Glutamatergic neuron (in vitro differentiated cells): ENCODE measurements at regions not wholly inside any gene's neighbourhood (a gene's known extent, or its start where the extent isn't known, plus 50 kb on each side); places are given as distances from the start of the nearest gene placed in this dataset.

ENCODE experiments used
- DNase-seq: peaks from one replicate; pipeline ENCODE4 v3.0.0; 2022
- H3K27ac Mint-ChIP-seq: one replicate; pipeline ENCODE4 v1.8.0; 2020; ENCODE audit warnings: mild to moderate bottlenecking, mixed read lengths, inconsistent platforms; ENCODE audit not compliant: unreplicated experiment
- H3K27me3 Mint-ChIP-seq: one replicate; pipeline ENCODE4 v1.8.0; 2020; ENCODE audit warnings: mild to moderate bottlenecking, moderate library complexity, mixed read lengths, inconsistent platforms; ENCODE audit not compliant: unreplicated experiment
- H3K36me3 Mint-ChIP-seq: one replicate; pipeline ENCODE4 v1.8.0; 2020; ENCODE audit warnings: mild to moderate bottlenecking, mixed read lengths, inconsistent platforms; ENCODE audit not compliant: unreplicated experiment
- H3K4me1 Mint-ChIP-seq: one replicate; pipeline ENCODE4 v1.8.0; 2020; ENCODE audit warnings: mild to moderate bottlenecking, low read depth, mixed read lengths, inconsistent platforms; ENCODE audit not compliant: unreplicated experiment
- H3K4me3 Mint-ChIP-seq: one replicate; pipeline ENCODE4 v1.8.0; 2020; ENCODE audit warnings: mild to moderate bottlenecking, mixed read lengths, inconsistent platforms; ENCODE audit not compliant: unreplicated experiment
- H3K9me3 Mint-ChIP-seq: one replicate; pipeline ENCODE4 v1.8.0; 2020; ENCODE audit warnings: mild to moderate bottlenecking, moderate library complexity, mixed read lengths, inconsistent platforms; ENCODE audit not compliant: unreplicated experiment
- CTCF ChIP-seq: fragments of 200-600 bp; sonication (generic); IDR thresholded peaks from one replicate; pipeline ENCODE4 v1.5.0; 2021; ENCODE audit not compliant: partially characterized antibody, unreplicated experiment

DNA sequence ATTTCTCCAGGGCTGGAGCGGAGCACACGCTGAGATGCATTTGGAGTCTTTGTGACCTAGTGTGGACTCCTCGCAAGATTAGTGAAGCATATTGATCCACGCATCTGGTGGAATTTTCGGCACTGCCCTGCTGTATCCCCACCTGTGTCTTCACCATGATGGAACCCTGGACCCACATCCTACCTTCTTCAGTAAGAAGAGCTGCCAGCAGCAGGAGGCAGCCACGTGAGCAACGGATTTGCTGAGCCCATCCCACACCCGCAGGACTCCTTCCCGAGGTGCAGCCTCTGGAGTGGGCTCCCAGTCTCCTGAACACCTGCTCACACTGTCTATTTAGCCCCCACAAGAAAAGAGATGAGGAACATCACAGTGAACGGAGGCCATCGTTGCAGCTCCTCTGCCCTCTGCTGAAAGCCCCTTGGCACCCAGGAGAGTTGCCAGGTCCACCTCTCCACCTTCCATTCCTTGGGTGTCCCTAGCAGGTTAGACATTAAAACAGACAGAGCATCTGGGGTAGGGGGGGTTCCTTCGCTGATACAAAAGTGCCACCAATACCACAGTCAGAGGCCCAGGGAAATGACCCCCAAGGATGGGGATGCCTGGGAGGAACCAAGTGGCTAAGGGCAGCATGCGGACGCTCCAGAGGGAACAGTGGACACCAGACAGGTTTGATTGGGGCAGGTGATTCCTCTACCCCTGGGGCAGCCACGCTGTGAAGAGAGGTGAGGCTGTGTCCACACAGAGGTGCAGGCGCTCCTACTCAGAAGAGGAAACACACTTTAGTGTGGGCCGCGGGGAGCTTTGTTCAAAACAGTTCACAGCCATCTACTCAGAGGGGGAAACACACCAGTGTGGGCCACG lies 302.8 kb upstream of the SALL3 start:
- H3K4me3 Mint-ChIP-seq, result no peak overlapping the region
- no peaks in the 10 kb centered on the region for H3K4me1 Mint-ChIP-seq
- peaks cover 9% of the 10 kb centered on the region for H3K9me3 Mint-ChIP-seq
- peaks cover 9% of the 10 kb centered on the region for H3K36me3 Mint-ChIP-seq
- DNase-seq, result no peak
- no peak for TF ChIP-seq CTCF
- H3K27ac Mint-ChIP-seq, result no peak overlapping the region
- peaks cover 4% of the 10 kb centered on the region for H3K27me3 Mint-ChIP-seq

- no peak for DNase-seq
- H3K27ac Mint-ChIP-seq, result no peak overlapping the region
- no peak overlapping the region for H3K4me3 Mint-ChIP-seq
- H3K9me3 Mint-ChIP-seq, result peaks cover 9% of the 10 kb centered on the region
- peaks cover 1% of the 10 kb centered on the region for H3K4me1 Mint-ChIP-seq
- H3K36me3 Mint-ChIP-seq, result peaks cover 9% of the 10 kb centered on the region
- H3K27me3 Mint-ChIP-seq, result peaks cover 4% of the 10 kb centered on the region
- no peak for TF ChIP-seq CTCF
These were observed 301.9 kb upstream of the SALL3 start for GRCh38 chr18:78677483-78678317.

DNA sequence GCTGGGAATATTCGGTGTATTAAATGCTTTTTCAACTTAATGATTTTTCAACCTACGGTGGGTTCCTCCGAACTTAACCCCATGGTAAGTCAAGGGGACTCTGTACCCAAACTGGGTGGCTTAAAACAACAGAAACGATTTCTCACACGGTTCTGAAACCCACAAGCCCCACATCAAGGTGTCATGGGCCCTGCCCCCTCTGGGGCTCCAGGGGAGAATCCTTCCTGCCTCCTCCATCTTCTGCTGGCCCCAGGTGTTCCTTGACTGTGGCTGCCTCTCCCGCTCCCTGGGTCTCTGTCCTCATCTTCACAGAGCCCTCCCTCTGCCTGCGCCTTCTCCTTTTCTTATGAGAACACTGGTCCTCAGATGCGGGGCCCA lies 301.3 kb upstream of the SALL3 start:
- H3K4me3 Mint-ChIP-seq, result no peak overlapping the region
- H3K27me3 Mint-ChIP-seq, result peaks cover 4% of the 10 kb centered on the region

GRCh38 chr18:78679031-78679430 lies 300.6 kb upstream of the SALL3 start:
- no peak for TF ChIP-seq CTCF
- Mint-ChIP-seq H3K27ac (no peak overlapping the region), H3K36me3 (peaks cover 9% of the 10 kb centered on the region), H3K9me3 (peaks cover 9% of the 10 kb centered on the region), H3K27me3 (peaks cover 4% of the 10 kb centered on the region), H3K4me3 (no peak overlapping the region), H3K4me1 (peaks cover 2% of the 10 kb centered on the region)
- DNase-seq, result no peak

More for the DNA sequence above, 301.3 kb upstream of the SALL3 start:
- Mint-ChIP-seq H3K27ac (no peak overlapping the region), H3K4me1 (peaks cover 2% of the 10 kb centered on the region), H3K36me3 (peaks cover 9% of the 10 kb centered on the region), H3K9me3 (peaks cover 9% of the 10 kb centered on the region)
- DNase-seq, result no peak
- TF ChIP-seq CTCF, result no peak
